ENCODE measurements at regions not wholly inside any gene's neighbourhood (a gene's known extent, or its start where the extent isn't known, plus 50 kb on each side); places are given as distances from the start of the nearest gene placed in this dataset.
"Not testable (repeated sequence)": the region's sequence is repeated elsewhere in the genome, so short reads cannot be mapped to it uniquely, and the experiment has no call there.

GRCh38 chr10:6877722-6878392 lies 297.8 kb upstream of the PRKCQ start:
- no peak for DNase-seq (ENCODE audit: low read depth)

DNA sequence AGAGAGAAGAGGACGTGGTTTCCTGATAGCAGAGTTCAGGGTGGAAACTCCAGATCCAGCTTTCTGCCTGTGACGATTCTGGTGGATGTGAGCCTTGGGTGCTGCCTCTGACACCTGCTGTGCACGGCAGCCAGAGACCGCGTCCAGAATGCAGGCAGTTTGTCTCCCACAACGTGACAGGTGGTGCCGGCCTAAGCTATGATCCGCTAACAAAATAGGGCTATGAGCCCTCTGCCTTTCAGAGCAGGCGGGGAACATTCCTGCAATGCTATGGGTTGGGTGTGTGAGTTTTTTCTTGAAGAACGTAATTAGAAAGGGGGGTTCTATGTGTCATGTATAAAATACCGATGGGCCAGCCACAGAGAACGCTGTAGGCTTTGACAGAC lies 297.3 kb upstream of the PRKCQ start:
- no peak for DNase-seq (ENCODE audit: low read depth)

DNA sequence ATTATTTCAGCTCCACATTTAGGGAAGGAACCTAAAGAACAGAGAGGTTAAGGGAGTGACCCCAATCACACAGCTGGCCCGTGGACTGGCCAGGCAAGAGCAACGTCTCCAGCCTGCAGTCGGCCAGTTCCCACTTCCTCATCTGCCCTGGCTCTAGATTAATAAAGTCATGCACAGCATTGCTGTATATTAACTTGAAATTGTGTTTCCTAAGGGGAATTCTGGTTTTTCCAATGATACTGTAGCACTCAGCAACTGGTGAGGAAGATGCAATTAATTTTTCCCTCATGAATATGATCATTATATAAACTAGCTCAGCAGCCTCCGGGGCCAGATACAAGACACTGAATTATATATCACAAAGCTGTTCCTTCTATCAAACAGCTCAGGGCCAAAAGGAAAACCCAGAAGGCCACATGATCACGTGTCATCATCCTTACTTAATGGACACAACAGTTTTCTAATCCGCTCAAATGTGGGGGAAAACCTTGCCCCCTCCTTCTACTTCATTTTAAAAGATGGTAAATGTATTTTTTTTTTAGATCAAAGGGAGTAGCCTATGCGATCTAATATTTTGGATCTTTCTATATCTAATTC lies 295.3 kb upstream of the PRKCQ start:
- DNase-seq (ENCODE audit: low read depth) = no peak

DNA sequence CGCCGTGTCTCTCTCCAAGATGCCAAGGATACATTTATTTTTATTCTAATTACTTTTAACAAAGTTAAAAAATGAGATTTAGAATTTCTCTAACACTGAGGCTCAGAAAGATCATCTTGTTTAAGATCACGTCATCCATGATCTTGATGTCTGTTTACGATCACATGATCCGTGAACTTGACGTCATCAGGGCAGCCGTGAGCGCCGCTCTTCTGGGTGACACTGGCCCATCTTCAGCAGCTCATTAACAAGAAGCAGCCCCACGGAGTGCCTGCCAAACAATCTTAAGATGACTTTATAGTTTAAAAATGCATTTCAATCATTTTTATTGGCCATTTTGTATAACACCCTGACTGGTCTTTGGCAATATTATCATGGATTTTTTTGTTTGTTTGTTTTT lies 291.1 kb upstream of the PRKCQ start:
- DNase-seq (ENCODE audit: low read depth) = no peak

DNA sequence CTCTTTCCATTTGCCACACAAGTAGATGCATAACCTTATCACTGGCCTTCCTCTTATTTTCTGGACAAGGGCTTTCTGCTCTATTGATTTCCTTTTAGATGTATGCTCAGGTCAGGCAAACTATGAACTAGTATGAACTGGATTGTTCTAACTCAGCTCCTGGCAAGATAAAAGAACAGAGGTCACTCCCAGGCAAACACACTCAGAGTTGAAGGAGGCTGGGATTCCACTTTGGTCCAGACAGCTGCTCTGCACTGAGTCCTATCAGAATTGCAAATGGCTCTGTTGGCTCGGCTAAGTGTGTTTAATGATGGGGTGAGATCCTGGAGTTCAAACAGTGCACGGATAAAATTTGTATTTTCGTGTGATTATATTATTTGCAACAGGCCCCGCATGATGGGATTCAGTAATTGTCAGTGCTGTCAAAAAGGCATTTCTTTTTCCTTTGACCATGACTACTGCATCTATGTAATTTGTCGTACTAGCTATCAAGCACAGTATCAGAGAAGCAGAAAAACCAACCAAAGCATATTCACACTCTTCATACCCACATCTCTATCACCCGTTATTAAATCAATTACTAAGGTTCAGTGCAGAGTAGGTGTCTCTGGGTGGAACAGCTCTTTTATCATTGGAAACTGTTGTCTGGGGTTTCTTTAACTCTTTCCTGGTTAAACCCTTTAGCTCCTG lies 288.1 kb upstream of the PRKCQ start:
- no peak for DNase-seq (ENCODE audit: low read depth)

DNA sequence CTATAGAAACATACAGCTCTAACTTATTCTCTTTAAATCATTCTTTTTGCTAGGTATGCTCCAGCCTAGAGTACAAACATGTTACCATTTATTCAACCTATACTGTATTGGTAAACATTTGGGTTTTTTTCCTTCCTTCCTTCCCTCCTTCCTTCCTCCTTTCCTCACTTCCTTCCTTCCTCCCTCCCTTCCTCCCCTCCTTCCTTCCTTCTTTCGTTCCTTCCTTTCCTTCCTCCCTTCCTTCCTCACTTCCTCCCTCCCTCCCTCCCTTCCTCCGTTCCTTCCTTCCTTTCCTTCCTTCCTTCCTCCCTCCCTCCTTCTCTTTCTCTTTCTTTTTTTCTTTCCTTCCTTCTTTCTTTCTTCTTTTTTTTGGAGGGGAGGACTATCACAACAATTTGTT lies 286.7 kb upstream of the PRKCQ start:
- no peak for DNase-seq (ENCODE audit: low read depth)

GRCh38 chr10:6864142-6864541 lies 284.1 kb upstream of the PRKCQ start:
- DNase-seq (ENCODE audit: low read depth) = no peak

GRCh38 chr10:6863381-6863780 lies 283.3 kb upstream of the PRKCQ start:
- no peak for DNase-seq (ENCODE audit: low read depth)

- no peak for DNase-seq (ENCODE audit: low read depth)
These were observed 270.4 kb upstream of the PRKCQ start for GRCh38 chr10:6850452-6850851.

DNA sequence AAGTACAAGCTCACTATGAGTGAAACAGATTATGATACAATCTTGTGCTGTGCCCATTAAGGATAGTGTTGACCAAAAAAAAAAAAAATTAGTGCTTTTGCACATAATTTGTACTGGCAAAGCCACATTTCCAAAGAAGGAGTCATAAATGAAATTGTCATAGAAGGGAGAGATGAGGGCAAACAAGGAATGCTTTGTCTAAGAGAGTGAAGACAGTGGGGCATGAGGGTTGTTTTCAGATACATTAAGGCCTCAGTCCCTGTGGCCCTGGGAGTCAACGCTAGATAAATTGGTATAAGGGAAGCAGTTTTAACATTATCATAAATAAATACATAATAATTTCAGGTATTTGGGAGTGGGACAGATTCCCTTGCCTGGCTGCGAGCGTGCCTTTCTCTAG lies 267.5 kb upstream of the PRKCQ start:
- DNase-seq (ENCODE audit: low read depth) = no peak

- no peak for DNase-seq (ENCODE audit: low read depth)
These were observed 264.0 kb upstream of the PRKCQ start for GRCh38 chr10:6843894-6844650.

DNA sequence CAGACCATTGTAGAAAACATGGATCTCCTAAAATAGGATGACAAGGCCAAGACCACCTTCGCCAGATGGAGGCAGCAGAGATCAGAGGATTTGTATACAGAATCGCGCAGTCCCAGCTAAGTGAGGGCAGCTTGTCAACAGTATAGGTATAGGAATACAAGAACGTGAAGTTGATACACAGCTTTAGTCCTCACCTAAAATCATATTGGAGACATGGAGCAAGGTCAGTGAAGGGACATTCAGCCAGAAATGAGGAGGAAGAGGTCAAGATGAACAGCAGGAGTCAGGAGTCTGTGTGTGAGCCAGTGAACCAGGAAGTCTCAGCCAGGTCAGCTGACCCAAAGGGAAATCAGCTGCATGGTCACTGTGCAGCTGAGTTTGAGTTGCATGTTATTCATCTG lies 263.4 kb upstream of the PRKCQ start:
- DNase-seq (ENCODE audit: low read depth) = no peak

DNA sequence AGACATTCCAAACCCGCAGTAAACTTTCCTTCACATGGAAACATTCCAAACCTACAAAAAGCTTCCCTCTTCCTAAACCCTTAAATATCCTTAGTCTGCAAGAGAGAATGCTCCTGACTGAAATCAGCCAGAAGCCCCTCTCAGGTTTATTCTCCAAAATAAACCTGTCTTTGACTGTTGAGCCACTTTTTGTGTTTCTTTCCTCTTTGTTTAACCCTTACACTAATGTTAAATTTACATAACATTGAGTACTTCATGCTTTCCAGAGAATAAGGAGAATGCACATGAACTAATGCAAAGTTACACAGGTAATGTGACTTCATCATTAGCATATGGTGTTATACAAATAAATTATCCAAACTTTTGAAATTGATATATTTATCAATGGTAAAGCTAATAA lies 262.6 kb upstream of the PRKCQ start:
- DNase-seq (ENCODE audit: low read depth) = no peak

GRCh38 chr10:6841761-6842160 lies 261.7 kb upstream of the PRKCQ start:
- DNase-seq (ENCODE audit: low read depth) = no peak

DNA sequence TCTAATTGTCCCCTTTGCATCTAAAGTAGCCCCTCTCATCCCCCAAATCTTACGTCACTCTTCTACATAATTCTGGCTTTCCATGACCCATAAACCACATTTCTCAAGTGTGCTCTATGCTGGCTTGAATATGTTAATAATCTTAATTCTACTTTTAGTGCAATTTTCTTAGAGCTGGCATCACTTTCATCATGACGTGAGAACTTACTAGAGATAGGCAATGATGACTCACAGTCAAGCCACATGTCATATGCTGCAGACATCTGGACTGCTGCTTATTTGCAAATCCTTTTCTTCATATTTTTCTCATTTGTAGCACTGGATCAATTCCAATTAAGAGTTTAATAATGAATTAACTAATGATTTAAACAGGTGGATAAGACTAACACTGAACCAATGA lies 260.7 kb upstream of the PRKCQ start:
- DNase-seq (ENCODE audit: low read depth) = no peak

DNA sequence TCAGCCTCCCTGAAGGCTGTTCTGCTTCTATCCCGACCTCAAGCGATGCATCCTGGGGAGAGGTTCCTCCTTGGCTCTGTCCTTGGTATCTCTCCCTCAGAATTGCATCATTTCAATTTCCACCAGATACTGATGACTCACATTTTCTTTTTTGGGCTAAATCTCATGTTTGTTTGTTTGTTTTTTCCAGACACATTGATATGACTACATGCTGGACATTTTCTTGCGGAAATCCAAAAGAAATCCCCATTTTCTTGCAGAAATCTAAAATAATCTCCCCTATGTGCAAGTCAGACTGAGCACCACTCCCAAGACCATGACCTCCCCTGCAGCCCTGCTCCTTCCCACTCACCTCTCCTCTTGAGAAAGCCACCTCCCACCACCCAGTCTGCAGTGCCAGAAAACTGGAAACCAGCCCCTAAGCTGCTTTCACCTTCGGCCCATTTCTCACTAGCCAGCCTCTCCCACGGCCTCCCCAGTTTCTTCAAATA lies 260.2 kb upstream of the PRKCQ start:
- DNase-seq (ENCODE audit: low read depth) = no peak

DNA sequence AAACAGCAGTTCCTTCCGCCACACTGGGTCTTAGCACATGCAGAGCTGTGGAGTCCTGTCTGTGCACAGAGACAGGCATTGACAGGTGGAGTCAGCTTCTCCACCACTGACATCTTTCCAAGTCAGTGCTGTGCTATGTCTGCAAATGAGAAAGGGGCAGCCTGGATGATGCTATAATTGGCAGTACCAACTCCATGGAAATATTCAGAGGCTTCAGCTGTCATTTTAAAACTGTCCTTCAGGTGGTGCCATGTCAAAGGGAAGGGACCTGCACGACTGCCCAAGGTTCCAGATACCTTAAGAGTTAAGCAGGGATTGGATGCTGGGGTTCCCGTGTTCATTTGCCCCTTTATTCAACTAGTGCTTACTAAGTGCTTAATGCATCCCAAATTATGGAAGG lies 258.0 kb upstream of the PRKCQ start:
- DNase-seq (ENCODE audit: low read depth) = no peak

DNA sequence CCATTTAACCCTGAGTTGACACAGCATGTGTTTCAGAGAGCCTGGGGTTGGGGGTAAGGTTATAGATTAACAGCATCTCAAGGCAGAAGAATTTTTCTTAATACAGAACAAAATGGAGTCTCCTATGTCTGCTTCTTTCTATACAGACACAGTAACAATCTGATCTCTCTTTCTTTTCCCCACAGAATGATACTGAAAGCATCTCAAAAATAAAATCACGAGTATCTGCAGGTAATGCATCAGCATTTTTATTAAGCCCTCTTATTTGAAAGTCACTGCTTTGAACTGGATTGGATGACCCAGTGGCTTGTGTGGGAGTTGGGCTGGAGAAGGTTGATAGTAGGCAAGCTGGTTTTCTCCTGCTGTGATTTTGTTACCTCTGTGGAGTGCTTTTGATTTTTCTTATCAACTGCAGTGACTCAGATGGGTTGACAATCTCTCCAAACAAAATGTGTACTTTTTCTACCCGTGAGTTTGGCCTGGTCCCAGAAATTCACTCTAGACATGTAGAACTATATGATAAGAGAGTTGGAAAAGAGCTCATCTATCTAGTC lies 253.5 kb upstream of the PRKCQ start:
- DNase-seq (ENCODE audit: low read depth) = no peak

DNA sequence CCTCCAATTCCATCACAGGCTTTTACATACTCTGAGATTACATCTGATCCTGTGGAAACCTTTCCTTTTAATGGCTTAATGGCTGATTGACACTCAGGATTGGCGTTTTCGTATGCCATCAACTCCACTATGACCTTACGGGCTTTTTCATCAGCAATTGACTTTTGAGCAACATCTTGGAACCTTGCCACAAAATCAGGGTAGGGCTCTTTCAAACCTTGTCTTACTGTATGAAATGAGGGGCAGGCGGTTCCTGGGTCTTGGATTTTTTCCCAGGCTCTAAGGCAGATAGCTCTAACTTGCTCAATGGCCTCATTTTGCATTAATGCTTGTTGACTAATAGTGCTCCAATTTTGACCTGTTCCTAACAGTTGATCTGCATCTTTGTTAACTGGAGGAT lies 250.9 kb upstream of the PRKCQ start:
- not testable (repeated sequence) for DNase-seq (ENCODE audit: low read depth)

- not testable (repeated sequence) for DNase-seq (ENCODE audit: low read depth)
These were observed 244.7 kb upstream of the PRKCQ start for GRCh38 chr10:6824793-6825192.

- no peak for DNase-seq (ENCODE audit: low read depth)
These were observed 243.7 kb upstream of the PRKCQ start for GRCh38 chr10:6823770-6824169.

DNA sequence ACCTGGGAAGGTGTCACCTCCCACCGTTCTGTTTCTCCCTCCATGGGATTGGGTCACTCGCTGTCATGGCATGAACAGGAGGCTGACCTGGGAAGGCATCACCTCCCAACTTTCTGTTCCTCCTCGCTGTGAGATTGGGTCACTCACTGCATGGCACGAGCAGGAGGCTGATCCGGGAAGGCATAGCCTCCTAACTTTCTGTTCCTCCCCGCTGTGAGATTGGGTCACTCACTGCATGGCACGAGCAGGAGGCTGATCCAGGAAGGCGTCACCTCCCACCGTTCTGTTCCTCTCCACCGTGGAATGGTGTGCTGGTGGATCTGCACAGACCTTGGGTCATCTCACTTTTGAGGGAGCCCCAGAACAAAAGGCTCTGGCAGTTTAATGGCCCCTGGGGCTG lies 239.2 kb upstream of the PRKCQ start:
- no peak for DNase-seq (ENCODE audit: low read depth)

DNA sequence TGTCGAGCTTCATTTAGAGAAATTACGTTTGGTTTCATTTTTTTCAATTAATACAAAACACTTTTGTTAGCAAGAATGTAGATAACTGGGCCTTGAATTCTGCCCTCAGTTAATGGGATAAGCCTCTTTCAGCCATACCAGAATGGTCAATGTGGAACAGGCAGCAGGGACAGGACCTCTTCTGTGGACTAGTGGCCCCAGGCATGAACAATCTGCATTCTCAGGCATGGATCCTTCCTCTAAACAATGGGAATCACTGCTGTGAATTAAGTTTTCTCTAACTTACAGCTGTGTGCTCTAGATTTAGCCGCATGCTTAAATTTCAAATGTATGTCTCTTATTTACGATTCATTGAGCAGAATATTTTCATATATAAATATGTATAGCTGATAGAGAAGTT lies 237.7 kb upstream of the PRKCQ start:
- DNase-seq (ENCODE audit: low read depth) = no peak
